Stomach smooth muscle (tissue), 2 donors: ENCODE measurements at regions not wholly inside any gene's neighbourhood (a gene's known extent, or its start where the extent isn't known, plus 50 kb on each side); places are given as distances from the start of the nearest gene placed in this dataset.
A peak's percentile ranks its signal among the peaks of the same experiment; 100 is the strongest.
"Not testable (repeated sequence)": the region's sequence is repeated elsewhere in the genome, so short reads cannot be mapped to it uniquely, and the experiment has no call there.

ENCODE experiments used
- H3K27ac ChIP-seq: one replicate; pipeline ENCODE4 v1.7.0; 2013; ENCODE audit warnings: mild to moderate bottlenecking, low read length, inconsistent platforms
- H3K27me3 ChIP-seq, 2 donors: one replicate each; pipeline ENCODE4 v1.7.0; 2013; ENCODE audit warnings: low read length in 2 of 2; ENCODE audit not compliant: insufficient read depth in 2 of 2, control insufficient read depth in 1 of 2
- H3K36me3 ChIP-seq, 2 donors: one replicate each; pipeline ENCODE4 v1.7.0; 2013; ENCODE audit warnings: low read length in 2 of 2; ENCODE audit not compliant: control insufficient read depth in 2 of 2, insufficient read depth in 2 of 2
- H3K4me1 ChIP-seq: one replicate; pipeline ENCODE4 v1.7.0; 2013; ENCODE audit warnings: low read length; ENCODE audit not compliant: control insufficient read depth, insufficient read depth
- H3K4me3 ChIP-seq, 2 donors: one replicate each; pipeline ENCODE4 v1.7.0; 2013; ENCODE audit warnings: low read length in 2 of 2
- H3K9ac ChIP-seq, 2 donors: one replicate each; pipeline ENCODE4 v1.7.0; 2013; ENCODE audit warnings: low read length in 2 of 2, mild to moderate bottlenecking in 1 of 2
- H3K9me3 ChIP-seq, 2 donors: one replicate each; pipeline ENCODE4 v1.7.0; 2013; ENCODE audit warnings: low read length in 2 of 2; ENCODE audit not compliant: control insufficient read depth in 2 of 2
- donor health status: healthy.
- donor health status: Pancreatic carcinoma.

DNA sequence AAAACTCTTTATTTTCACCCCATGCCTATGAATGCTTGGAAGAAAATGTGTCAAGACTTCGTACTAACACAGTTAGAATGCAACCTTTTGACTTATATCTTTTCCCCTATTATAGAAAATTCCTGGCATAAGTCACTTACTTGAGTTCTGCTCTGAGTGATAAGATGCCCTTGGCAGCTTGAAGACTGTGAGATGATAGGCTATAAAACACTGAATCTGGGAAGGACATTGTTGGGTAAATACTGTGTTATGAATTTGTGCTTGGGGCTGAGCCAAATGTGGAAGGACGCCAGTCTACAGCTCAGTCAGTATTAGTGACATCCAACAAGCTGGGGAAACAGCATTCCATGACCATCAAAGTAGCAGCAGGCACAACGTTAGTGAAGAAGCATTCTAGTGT, 368.0 kb upstream of the SGCG start:
- no peak overlapping the region for H3K4me3 ChIP-seq
- H3K9ac ChIP-seq: no peak overlapping the region
- H3K4me1 ChIP-seq: no peaks in the 10 kb centered on the region
- no peaks in the 10 kb centered on the region for H3K36me3 ChIP-seq
- H3K27me3 ChIP-seq: no peaks in the 10 kb centered on the region
- no peak overlapping the region for H3K27ac ChIP-seq
- no peaks in the 10 kb centered on the region for H3K9me3 ChIP-seq

DNA sequence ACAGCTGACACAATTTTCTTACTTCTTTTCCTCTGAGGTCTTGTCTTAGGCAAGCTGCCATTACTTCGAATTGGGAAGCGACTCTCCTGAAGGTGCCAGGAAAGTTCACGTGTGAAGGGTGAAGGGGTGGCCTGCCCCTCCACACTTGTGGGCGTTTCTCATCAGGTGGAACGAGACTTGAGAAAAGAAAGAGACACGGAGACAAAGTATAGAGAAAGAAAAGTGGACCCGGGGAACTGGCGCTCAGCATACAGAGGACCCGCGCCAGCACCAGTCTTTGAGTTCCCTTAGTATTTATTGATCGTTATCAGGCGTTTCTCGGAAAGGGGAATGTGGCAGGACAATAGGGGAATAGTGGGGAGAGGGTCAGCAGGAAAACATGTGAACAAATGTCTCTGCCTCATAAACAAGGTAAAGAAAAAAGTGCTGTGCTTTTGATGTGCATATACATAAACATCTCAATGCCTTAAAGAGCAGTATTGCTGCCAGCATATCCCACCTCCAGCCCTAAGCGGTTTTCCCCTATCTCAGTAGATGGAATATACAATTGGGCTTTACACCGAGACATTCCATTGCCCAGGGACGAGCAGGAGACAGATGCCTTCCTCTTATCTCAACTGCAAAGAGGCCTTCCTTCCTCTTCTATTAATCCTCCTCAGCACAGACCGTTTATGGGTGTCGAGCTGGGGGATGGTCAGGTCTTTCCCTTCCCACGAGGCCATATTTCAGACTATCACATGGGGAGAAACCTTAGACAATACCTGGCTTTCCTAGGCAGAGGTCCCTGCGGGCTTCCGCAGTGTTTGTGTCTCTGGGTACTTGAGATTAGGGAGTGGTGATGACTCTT, 367.0 kb upstream of the SGCG start:
- H3K4me1 ChIP-seq, H3K9ac ChIP-seq, H3K27ac ChIP-seq, H3K9me3 ChIP-seq, H3K27me3 ChIP-seq, H3K36me3 ChIP-seq, H3K4me3 ChIP-seq: not testable (repeated sequence)

DNA sequence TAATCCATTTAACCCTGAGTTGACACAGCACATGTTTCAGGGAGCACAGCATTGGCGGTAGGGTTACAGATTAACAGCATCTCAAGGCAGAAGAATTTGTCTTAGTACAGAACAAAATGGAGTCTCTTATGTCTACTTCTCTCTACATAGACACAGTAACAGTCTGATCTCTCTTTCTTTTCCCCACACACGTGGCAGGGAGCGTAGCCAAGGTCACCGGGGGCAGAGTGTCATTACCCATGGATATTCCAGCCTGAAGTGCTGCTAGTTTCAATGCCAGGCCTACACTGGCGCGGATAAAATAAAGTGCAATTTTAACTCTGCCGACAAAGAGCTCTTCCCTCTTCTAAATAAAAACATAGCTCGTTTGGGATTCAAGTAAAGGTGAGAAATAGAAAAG, 366.3 kb upstream of the SGCG start:
- H3K36me3 ChIP-seq, H3K27ac ChIP-seq, H3K27me3 ChIP-seq, H3K9me3 ChIP-seq, H3K4me1 ChIP-seq, H3K9ac ChIP-seq, H3K4me3 ChIP-seq: not testable (repeated sequence)

DNA sequence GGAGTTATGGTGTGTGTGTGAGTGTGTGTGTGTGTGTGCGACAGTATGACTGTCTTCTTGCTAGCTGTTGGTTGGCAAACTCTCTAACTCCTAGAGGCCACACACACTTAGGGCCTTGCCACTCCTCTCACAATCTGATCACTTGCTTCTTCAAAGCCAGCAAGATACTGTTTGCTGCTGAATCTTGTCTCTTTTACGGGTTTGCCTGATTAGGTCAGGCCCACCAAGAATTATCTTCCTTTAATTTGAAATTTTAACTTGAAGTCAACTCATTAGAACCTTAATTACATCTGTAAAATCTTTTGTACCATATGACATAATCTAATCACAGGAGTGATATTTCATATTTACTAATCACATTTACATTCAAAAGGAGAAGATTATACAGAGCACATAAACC, 359.2 kb upstream of the SGCG start:
- Histone ChIP-seq H3K9me3 (no peaks in the 10 kb centered on the region), H3K4me1 (no peaks in the 10 kb centered on the region), H3K27me3 (no peaks in the 10 kb centered on the region), H3K27ac (no peak overlapping the region), H3K36me3 (no peaks in the 10 kb centered on the region), H3K4me3 (no peak overlapping the region), H3K9ac (no peak overlapping the region)

DNA sequence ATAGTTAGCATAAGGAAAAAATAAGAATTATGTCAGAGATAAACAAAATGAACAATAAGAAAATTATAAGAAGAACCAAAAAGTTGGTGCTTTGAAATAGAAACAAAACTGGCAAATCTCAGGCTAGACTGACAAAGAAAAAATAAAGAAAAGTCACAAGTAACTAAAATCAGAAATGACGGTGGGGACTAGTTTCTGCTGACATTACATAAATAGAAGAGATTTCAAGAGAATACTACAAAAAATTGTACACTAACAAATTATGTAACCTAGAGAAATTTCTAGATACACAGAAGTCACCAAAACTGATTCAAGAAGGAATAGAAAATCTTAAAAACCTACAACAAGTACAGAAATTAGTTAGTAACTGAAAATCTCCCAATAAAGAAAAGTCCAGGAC, 355.6 kb upstream of the SGCG start:
- H3K9ac ChIP-seq: no peak overlapping the region

DNA sequence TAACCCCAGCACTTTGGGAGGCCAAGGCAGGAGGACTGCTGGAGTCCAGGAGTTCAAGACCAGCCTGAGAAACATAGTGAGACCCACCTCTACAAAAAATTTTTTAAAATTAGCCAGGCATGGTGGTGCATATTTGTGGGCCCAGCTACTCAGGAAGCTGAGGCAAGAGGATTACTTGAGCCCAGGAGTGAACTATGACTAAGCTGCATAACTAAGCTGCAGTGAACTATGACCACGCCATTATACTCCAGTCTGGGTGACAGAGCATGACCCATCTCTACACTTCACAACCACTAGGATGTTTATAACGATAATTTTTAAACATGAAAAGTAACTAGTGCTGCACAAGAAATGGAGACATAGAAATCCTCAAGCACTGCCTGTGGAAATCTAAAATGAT, 352.7 kb upstream of the SGCG start:
- no peak overlapping the region for H3K4me3 ChIP-seq
- no peaks in the 10 kb centered on the region for H3K4me1 ChIP-seq
- H3K27me3 ChIP-seq: no peaks in the 10 kb centered on the region
- no peaks in the 10 kb centered on the region for H3K9me3 ChIP-seq
- no peak overlapping the region for H3K27ac ChIP-seq
- H3K36me3 ChIP-seq: no peaks in the 10 kb centered on the region
- H3K9ac ChIP-seq: no peak overlapping the region

More for the DNA sequence above, 355.6 kb upstream of the SGCG start:
- H3K4me1 ChIP-seq: no peaks in the 10 kb centered on the region
- H3K27me3 ChIP-seq: no peaks in the 10 kb centered on the region
- H3K9me3 ChIP-seq: no peaks in the 10 kb centered on the region
- no peak overlapping the region for H3K27ac ChIP-seq
- no peak overlapping the region for H3K4me3 ChIP-seq
- H3K36me3 ChIP-seq: no peaks in the 10 kb centered on the region

DNA sequence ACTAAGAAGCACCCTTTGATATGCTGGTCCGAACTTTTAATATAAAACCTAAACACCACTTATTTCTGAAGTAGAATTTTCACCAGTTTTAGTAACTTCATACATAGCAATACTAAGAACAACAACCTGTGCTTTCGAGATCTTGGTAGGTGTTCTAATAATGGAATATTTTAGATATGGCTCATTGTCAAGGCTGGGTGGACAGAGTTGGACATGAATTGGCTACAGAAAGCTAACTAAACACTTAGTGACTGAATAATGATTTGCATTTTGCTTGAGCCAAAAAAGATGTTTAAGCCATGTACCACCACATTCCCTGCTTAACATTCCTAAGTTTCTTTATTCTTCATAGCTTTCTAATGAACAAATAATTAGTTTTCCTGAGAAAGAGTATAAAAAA, 344.3 kb upstream of the SGCG start:
- no peaks in the 10 kb centered on the region for H3K36me3 ChIP-seq
- H3K27ac ChIP-seq: no peak overlapping the region
- H3K27me3 ChIP-seq: peaks cover 0 to 2% of the 10 kb centered on the region in 2 donors

DNA sequence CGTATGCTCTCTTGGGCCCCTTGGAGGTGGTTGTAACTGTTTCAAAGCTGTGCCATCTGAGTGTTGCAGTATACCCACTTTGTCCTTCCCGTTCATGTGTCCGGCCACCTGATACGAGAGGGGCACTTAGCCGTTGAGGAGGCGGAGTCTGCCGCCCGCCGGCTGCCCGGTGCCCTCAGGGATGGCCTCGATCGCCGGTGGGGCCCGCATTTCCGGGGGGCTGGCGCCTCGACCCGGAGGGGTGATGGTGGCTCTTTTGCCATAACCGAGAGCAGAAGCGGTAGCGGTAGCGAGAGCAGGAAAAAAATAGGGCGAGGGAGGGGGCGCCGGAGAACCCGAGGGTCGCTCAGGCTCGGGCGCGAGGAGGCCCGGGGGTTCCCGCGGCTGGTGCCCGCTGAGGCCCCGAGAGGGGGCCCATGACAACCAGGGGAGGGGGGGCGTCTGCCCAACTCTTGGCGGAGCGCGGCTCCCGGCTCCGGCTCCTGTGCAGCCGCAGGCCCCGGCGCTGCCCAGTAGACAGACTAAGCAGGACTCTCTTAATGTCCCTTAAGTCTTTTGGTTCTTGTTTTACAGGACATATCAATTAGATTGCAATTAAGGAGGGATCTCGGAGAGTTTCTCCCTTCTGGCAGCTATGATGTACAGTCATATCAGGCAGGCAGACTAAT, 342.7 kb upstream of the SGCG start:
- Histone ChIP-seq H3K4me1 (no peaks in the 10 kb centered on the region), H3K36me3 (no peaks in the 10 kb centered on the region), H3K9ac (peak overlapping the region in 1 of 2 donors; percentile 37), H3K27me3 (peaks cover 0 to 2% of the 10 kb centered on the region in 2 donors), H3K4me3 (peak overlapping the region in 1 of 2 donors; percentile 58), H3K27ac (no peak overlapping the region), H3K9me3 (no peaks in the 10 kb centered on the region)

More for the DNA sequence above, 344.3 kb upstream of the SGCG start:
- no peak overlapping the region for H3K4me3 ChIP-seq
- H3K9me3 ChIP-seq: no peaks in the 10 kb centered on the region
- H3K9ac ChIP-seq: no peak overlapping the region
- no peaks in the 10 kb centered on the region for H3K4me1 ChIP-seq

DNA sequence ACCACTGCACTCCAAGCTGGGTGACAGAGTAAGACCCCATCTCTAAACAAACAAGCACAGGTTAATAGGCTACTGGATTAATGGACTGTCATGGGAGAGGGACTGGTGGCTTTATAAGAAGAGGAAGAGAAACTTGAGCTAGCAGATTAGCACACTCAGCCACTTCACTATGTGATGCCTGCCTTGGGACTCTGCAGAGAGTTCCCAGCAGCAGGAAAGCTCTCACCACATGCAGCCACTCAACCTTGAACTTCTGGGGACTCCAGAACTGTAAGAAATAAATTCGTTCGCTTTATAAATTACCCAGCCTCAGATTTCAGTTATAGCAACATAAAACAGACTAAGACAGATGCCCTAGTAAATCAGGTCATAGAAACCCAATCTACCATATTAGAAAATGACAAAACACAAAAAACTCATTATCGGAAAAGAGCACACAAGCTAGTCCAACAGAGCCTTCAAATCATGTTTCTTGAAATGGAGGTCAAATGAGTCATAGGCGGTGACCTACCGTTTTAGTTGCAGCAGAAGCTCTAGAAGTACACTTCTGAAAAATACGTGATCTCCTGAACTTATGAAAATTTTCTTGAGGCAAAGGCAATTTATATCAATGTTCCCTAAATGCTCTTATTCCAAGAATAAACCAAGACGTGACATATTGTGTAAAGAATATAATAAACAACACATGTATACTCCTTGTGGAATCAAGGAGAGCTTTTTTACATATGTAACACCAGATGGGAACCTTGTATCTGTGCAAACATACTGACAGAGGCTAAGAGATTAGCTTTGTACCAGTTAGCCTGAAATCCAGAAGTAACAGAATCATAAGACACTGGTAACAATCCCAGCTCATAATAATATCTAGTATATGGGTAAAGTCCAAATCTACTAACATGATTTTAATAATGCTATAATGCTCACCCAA, 340.9 kb upstream of the SGCG start:
- H3K27ac ChIP-seq: no peak overlapping the region
- peaks cover 0 to 2% of the 10 kb centered on the region in 2 donors for H3K27me3 ChIP-seq
- H3K36me3 ChIP-seq: no peaks in the 10 kb centered on the region
- no peaks in the 10 kb centered on the region for H3K9me3 ChIP-seq
- no peak overlapping the region for H3K9ac ChIP-seq
- no peak overlapping the region for H3K4me3 ChIP-seq
- H3K4me1 ChIP-seq: no peaks in the 10 kb centered on the region

DNA sequence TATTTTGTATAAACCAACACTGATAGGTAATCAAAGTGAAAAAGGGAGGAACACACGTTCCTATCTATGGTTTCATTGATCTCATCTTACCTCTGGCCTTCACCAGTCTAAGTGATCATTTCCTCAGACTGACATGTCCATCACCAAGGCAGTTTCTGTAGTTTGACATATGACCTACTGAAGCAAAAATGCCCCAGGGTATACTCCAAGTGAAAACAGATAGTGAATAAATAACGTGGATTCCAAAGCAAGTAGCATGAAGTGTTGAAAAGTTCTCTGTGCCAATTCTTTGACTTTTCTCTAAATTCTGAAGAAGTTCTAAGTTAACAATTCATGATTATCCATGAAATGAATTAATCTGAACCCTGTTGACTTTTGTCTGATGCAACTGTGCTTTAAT, 334.2 kb upstream of the SGCG start:
- H3K27me3 ChIP-seq: no peaks in the 10 kb centered on the region
- H3K27ac ChIP-seq: no peak overlapping the region
- no peaks in the 10 kb centered on the region for H3K36me3 ChIP-seq
- no peak overlapping the region for H3K4me3 ChIP-seq
- no peak overlapping the region for H3K9ac ChIP-seq
- no peaks in the 10 kb centered on the region for H3K4me1 ChIP-seq
- no peaks in the 10 kb centered on the region for H3K9me3 ChIP-seq
